Activated CD4-positive, alpha-beta memory T cell treated with anti-CD3 and anti-CD28 coated beads, Interleukin-2, amount 10 ng/mL, durations not matched to agents 7 days and 5 days (primary cell): ENCODE measurements at regions not wholly inside any gene's neighbourhood (a gene's known extent, or its start where the extent isn't known, plus 50 kb on each side); places are given as distances from the start of the nearest gene placed in this dataset.
"Not testable (repeated sequence)": the region's sequence is repeated elsewhere in the genome, so short reads cannot be mapped to it uniquely, and the experiment has no call there.

Experiments
- CTCF ChIA-PET: fragments of 350-600 bp; sonication (Branson Sonifier 250); formaldehyde crosslinking; loops from one replicate; lab custom pipeline; 2021; ENCODE audit warnings: antibody characterized with exemption, inconsistent platforms; lab: Charles Lee
- POLR2A ChIA-PET: fragments of 350-600 bp; sonication (Branson Sonifier 250); formaldehyde crosslinking; loops from one replicate; lab custom pipeline; 2021; ENCODE audit warnings: antibody characterized with exemption; lab: Charles Lee
- DNase-seq: peaks from one replicate; pipeline ENCODE4 v3.0.0-alpha.2; 2020
- H3K27ac Mint-ChIP-seq: one replicate; pipeline ENCODE4 v1.8.0; 2021; ENCODE audit warnings: mild to moderate bottlenecking, mixed read lengths
- H3K27me3 Mint-ChIP-seq: one replicate; pipeline ENCODE4 v1.8.0; 2021; ENCODE audit warnings: mixed read lengths
- H3K36me3 Mint-ChIP-seq: one replicate; pipeline ENCODE4 v1.8.0; 2021; ENCODE audit warnings: low read depth, mixed read lengths
- H3K4me1 Mint-ChIP-seq: one replicate; pipeline ENCODE4 v1.8.0; 2021; ENCODE audit warnings: mixed read lengths
- H3K4me3 Mint-ChIP-seq: one replicate; pipeline ENCODE4 v1.8.0; 2021; ENCODE audit warnings: mild to moderate bottlenecking, mixed read lengths
- H3K9me3 Mint-ChIP-seq: one replicate; pipeline ENCODE4 v1.8.0; 2021; ENCODE audit warnings: mixed read lengths

DNA sequence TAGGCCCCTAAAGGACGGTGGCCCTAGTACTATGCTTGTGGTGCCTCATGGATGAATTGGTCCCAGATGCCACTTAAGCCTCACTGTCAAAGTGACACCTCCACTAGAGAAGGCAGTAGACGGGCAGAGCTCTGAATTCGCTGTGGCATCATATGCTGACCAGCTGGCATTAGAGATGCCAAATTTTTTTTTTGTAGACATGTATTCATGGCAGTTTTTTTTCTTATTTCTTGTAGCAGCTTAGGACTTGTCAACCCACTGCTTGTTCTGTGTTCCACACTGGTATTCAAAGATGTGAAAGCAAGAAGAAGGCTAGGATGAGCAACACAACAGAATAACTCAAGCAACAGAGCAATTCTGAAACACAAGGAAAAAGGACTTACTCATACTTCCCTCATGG lies 212.5 kb downstream of the DLEU7 start:
- H3K9me3 Mint-ChIP-seq, result no peaks in the 10 kb centered on the region
- POLR2A ChIA-PET, result no interaction called here
- DNase-seq, result no peak
- no peaks in the 10 kb centered on the region for H3K36me3 Mint-ChIP-seq
- no peaks in the 10 kb centered on the region for H3K27me3 Mint-ChIP-seq
- CTCF ChIA-PET, result no interaction called here
- H3K4me3 Mint-ChIP-seq, result no peak overlapping the region
- no peak overlapping the region for H3K27ac Mint-ChIP-seq
- no peaks in the 10 kb centered on the region for H3K4me1 Mint-ChIP-seq

DNA sequence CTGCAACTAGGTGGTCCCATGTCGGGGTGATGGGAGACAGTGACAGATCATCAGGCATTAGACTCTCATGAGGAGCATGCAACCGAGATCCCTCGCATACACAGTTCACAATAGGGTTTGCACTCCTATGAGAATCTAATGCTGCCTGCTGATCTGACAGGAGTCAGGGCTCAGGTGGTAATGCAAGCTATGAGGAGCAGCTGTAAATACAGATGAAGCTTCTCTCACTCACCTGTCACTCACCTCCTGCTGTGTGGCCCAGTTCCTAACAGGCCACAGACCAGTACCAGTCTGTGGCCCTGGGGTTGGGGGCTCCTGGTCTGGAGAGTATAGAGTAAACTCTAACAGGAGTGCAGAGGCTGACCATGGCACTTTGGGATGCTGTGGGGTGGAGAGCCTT lies 209.2 kb downstream of the DLEU7 start:
- Mint-ChIP-seq H3K27ac (no peak overlapping the region), H3K27me3 (no peaks in the 10 kb centered on the region), H3K4me1 (no peaks in the 10 kb centered on the region), H3K36me3 (no peaks in the 10 kb centered on the region), H3K9me3 (no peaks in the 10 kb centered on the region), H3K4me3 (no peak overlapping the region)
- DNase-seq, result no peak
- POLR2A ChIA-PET, result no interaction called here
- CTCF ChIA-PET, result no interaction called here

DNA sequence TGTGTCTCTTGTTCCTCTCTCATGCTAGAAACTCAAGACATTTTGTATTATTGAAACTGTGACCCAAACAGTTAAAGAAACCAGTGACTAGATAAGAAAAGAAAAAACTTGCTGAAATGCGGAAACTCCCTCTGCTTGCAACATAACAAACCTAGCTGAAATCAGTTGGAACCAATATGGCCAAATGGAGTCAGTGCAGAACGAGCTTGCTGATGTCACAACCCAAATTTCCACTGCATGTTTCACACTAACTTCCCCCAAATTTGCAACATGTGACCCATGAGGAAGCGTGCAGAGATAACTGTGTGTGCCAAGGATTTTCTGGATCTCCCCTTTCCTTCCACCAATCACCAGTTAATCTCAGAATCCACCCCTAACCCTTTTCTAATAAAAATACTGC lies 208.0 kb downstream of the DLEU7 start:
- DNase-seq, result no peak
- no peaks in the 10 kb centered on the region for H3K27me3 Mint-ChIP-seq
- no peaks in the 10 kb centered on the region for H3K9me3 Mint-ChIP-seq
- H3K36me3 Mint-ChIP-seq, result no peaks in the 10 kb centered on the region
- ChIA-PET POLR2A (no interaction called here), CTCF (no interaction called here)
- H3K27ac Mint-ChIP-seq, result no peak overlapping the region
- no peaks in the 10 kb centered on the region for H3K4me1 Mint-ChIP-seq
- H3K4me3 Mint-ChIP-seq, result no peak overlapping the region

GRCh38 chr13:50636007-50636704 lies 207.3 kb downstream of the DLEU7 start:
- H3K4me1 Mint-ChIP-seq, result no peaks in the 10 kb centered on the region
- POLR2A ChIA-PET, result no interaction called here
- peaks cover 3% of the 10 kb centered on the region for H3K27me3 Mint-ChIP-seq
- H3K4me3 Mint-ChIP-seq, result no peak overlapping the region
- no peak for DNase-seq
- CTCF ChIA-PET, result no interaction called here
- no peaks in the 10 kb centered on the region for H3K9me3 Mint-ChIP-seq
- H3K36me3 Mint-ChIP-seq, result no peaks in the 10 kb centered on the region
- H3K27ac Mint-ChIP-seq, result no peak overlapping the region

DNA sequence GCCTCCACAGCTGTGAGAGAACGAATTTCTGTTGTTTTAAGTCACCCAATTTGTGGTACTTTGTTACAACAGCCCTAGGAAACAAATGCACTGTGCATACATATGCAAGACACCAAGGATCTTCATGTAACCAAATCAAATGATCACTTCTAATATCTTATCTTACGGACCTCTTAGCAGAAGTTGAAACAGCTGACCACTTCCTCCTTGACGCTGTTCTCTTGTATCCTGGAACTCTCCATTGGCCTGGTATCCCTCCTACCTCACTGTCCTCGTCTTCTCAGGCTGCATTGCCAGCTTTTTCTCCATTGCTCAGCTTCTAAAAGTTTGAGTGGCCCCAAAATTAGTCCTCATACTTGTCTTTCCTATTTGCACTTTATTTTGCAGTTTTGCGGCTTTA lies 200.4 kb downstream of the DLEU7 start:
- DNase-seq, result no peak
- CTCF ChIA-PET, result no interaction called here

GRCh38 chr13:50644081-50644871 lies 199.2 kb downstream of the DLEU7 start:
- ChIA-PET CTCF (no interaction called here), POLR2A (no interaction called here)
- Mint-ChIP-seq H3K36me3 (no peaks in the 10 kb centered on the region), H3K27me3 (peaks cover 4% of the 10 kb centered on the region), H3K4me3 (no peak overlapping the region), H3K9me3 (no peaks in the 10 kb centered on the region), H3K27ac (no peak overlapping the region), H3K4me1 (no peaks in the 10 kb centered on the region)
- DNase-seq, result no peak

More for the DNA sequence above, 200.4 kb downstream of the DLEU7 start:
- Mint-ChIP-seq H3K4me1 (no peaks in the 10 kb centered on the region), H3K4me3 (no peak overlapping the region), H3K36me3 (no peaks in the 10 kb centered on the region), H3K27ac (no peak overlapping the region), H3K9me3 (no peaks in the 10 kb centered on the region), H3K27me3 (peaks cover 3% of the 10 kb centered on the region)
- POLR2A ChIA-PET, result no interaction called here

DNA sequence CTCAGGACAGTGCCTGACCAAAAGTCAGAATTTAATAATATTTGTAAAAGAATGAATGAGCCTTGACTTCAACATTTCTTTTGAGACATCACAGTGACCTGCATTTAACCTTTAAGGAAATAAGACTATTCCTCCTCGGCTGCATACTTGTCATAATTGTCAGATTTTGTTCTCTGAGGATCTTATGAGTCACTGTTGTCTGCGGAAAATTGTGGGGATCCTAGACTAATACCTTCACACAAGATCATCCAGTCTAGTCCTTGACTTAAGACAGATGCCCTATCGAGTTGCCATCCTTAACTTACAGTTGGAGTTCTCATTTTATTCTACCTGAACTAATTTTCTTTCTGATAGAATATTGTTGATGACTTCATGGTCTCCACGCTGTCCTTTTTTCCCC lies 198.4 kb downstream of the DLEU7 start:
- Mint-ChIP-seq H3K4me1 (no peaks in the 10 kb centered on the region), H3K9me3 (no peaks in the 10 kb centered on the region), H3K27ac (no peak overlapping the region), H3K4me3 (no peak overlapping the region), H3K27me3 (peaks cover 6% of the 10 kb centered on the region), H3K36me3 (no peaks in the 10 kb centered on the region)
- POLR2A ChIA-PET, result no interaction called here
- CTCF ChIA-PET, result no interaction called here
- no peak for DNase-seq

DNA sequence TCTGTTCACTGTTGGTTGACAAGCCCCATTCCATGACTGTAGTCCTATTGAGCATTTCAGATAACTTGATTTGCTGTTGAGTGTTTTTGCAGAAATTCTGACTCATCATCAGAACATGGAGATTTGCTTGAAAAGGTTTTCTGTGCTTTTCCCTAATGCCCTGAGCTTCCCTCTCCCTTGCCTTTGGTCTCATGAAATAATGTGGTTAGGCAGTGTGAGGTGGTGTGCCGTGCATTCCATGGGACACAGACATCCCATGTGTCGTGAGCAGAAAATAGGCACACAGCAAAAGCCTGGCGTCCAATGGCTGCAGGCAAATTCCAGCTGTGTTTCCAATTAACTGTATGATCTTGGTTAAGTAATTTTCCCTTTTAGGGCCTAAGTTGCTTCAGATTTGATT lies 197.4 kb downstream of the DLEU7 start:
- H3K27ac Mint-ChIP-seq, result no peak overlapping the region
- DNase-seq, result no peak
- H3K27me3 Mint-ChIP-seq, result peaks cover 4% of the 10 kb centered on the region
- ChIA-PET CTCF (interaction anchor here (0.6 to 0.7 kb wide), 2 partner anchors 280 to 637 kb away, joined by 3 to 6 read pairs; no protein-coding TSS in a partner anchor), POLR2A (no interaction called here)
- H3K4me3 Mint-ChIP-seq, result no peak overlapping the region
- H3K9me3 Mint-ChIP-seq, result no peaks in the 10 kb centered on the region
- H3K36me3 Mint-ChIP-seq, result no peaks in the 10 kb centered on the region
- no peaks in the 10 kb centered on the region for H3K4me1 Mint-ChIP-seq

- CTCF ChIA-PET, result no interaction called here
- H3K4me3 Mint-ChIP-seq, result no peak overlapping the region
- no peaks in the 10 kb centered on the region for H3K36me3 Mint-ChIP-seq
- POLR2A ChIA-PET, result no interaction called here
- no peak overlapping the region for H3K27ac Mint-ChIP-seq
- no peaks in the 10 kb centered on the region for H3K4me1 Mint-ChIP-seq
- DNase-seq, result no peak
- H3K9me3 Mint-ChIP-seq, result no peaks in the 10 kb centered on the region
- peaks cover 4% of the 10 kb centered on the region for H3K27me3 Mint-ChIP-seq
Observed at GRCh38 chr13:50649211-50649610, 194.3 kb downstream of the DLEU7 start.

- Mint-ChIP-seq H3K4me3 (no peak overlapping the region), H3K4me1 (no peaks in the 10 kb centered on the region), H3K27me3 (peaks cover 8% of the 10 kb centered on the region), H3K27ac (no peak overlapping the region), H3K9me3 (no peaks in the 10 kb centered on the region), H3K36me3 (no peaks in the 10 kb centered on the region)
- DNase-seq, result no peak
- CTCF ChIA-PET, result no interaction called here
- POLR2A ChIA-PET, result no interaction called here
Observed at GRCh38 chr13:50650592-50651504, 192.6 kb downstream of the DLEU7 start.

GRCh38 chr13:50651922-50652321 lies 191.6 kb downstream of the DLEU7 start:
- no peak overlapping the region for H3K27ac Mint-ChIP-seq
- ChIA-PET POLR2A (no interaction called here), CTCF (interaction anchor here (1.0 kb wide), 1 partner anchor 634 kb away, joined by 3 read pairs; no protein-coding TSS in a partner anchor)
- DNase-seq, result no peak
- peaks cover 8% of the 10 kb centered on the region for H3K27me3 Mint-ChIP-seq
- H3K4me1 Mint-ChIP-seq, result no peaks in the 10 kb centered on the region
- H3K36me3 Mint-ChIP-seq, result no peaks in the 10 kb centered on the region
- no peaks in the 10 kb centered on the region for H3K9me3 Mint-ChIP-seq
- H3K4me3 Mint-ChIP-seq, result no peak overlapping the region

GRCh38 chr13:50654331-50654730 lies 189.2 kb downstream of the DLEU7 start:
- Mint-ChIP-seq H3K36me3 (no peaks in the 10 kb centered on the region), H3K27me3 (peaks cover 7% of the 10 kb centered on the region), H3K4me1 (no peaks in the 10 kb centered on the region), H3K9me3 (no peaks in the 10 kb centered on the region), H3K27ac (no peak overlapping the region), H3K4me3 (no peak overlapping the region)
- ChIA-PET POLR2A (no interaction called here), CTCF (no interaction called here)
- no peak for DNase-seq

DNA sequence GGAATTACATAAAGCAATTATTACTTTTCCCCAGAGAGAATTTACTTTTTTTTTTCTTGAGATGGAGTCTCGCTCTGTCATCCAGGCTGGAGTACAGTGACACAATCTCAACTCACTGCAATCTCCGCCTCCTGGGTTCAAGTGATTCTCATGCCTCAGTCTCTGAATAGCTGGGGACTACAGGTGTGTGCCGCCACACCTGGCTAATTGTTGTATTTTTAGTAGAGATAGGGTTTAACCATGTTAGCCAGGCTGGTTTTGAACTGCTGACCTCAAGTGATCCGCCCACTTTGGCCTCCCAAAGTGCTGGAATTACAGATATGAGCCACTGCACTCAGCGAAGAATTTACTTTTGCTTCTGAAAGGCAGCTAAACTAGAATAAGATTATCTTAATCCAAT lies 181.6 kb downstream of the DLEU7 start:
- H3K4me3 Mint-ChIP-seq, H3K36me3 Mint-ChIP-seq, H3K27me3 Mint-ChIP-seq, H3K27ac Mint-ChIP-seq, CTCF ChIA-PET, H3K4me1 Mint-ChIP-seq, DNase-seq, H3K9me3 Mint-ChIP-seq, POLR2A ChIA-PET: not testable (repeated sequence)
